HCT116 (cell line): ENCODE measurements at regions not wholly inside any gene's neighbourhood (a gene's known extent, or its start where the extent isn't known, plus 50 kb on each side); places are given as distances from the start of the nearest gene placed in this dataset.

Experiments used
- ATAC-seq: fragments of 200-7000 bp; cut with Tn5 transposase; 2 replicates; pipeline ENCODE4 v1.9.1; 2020; ENCODE audit warnings: mild to moderate bottlenecking, moderate library complexity
- BruUV-seq: library from RNA; stranded (reverse); fragments of 400-500 nt; replicated peaks from 2 replicates; lab custom pipeline; 2021; lab: Mats Ljungman, UMichigan
- CTCF ChIA-PET: fragments of 300-600 bp; sonication (Branson Sonifier 250); formaldehyde crosslinking; loops from one replicate; lab custom pipeline; 2021; ENCODE audit warnings: antibody characterized with exemption; lab: Charles Lee
- POLR2A ChIA-PET: fragments of 300-600, 350-600 bp; sonication (Branson Sonifier 250); formaldehyde crosslinking; loops from one replicate; lab custom pipeline; 2021; ENCODE audit warnings: antibody characterized with exemption; lab: Charles Lee
- RAD21 ChIA-PET, 2 experiments: fragments of 300-600 bp; sonication (Branson Sonifier 250); formaldehyde crosslinking; loops; one replicate each; lab custom pipeline; 2023; ENCODE audit warnings: low total read pairs in 2 of 2; ENCODE audit not compliant: uncharacterized antibody in 2 of 2, unreplicated experiment in 2 of 2, low non-redundant PET in 1 of 2; lab: Charles Lee
- DNase-seq: peaks from one replicate; pipeline ENCODE4 v3.0.0-alpha.2; 2010; ENCODE audit warnings: low read depth, low spot score
- H2AFZ ChIP-seq: fragments of 200-600 bp; shearing (Covaris generic), sonication (generic); 2 replicates; pipeline ENCODE4 v1.6.1; 2017; ENCODE audit warnings: low read depth, mixed run types, mixed read lengths, antibody characterized with exemption, low read length; ENCODE audit not compliant: poor library complexity, severe bottlenecking
- H3K27ac ChIP-seq: 2 replicates; pipeline ENCODE4 v1.5.1; 2012; ENCODE audit warnings: low read depth, low read length
- H3K27me3 ChIP-seq: fragments of 200-600 bp; sonication (generic); 2 replicates; pipeline ENCODE4 v1.6.1; 2016; ENCODE audit warnings: mixed run types, low read length, mixed read lengths; ENCODE audit not compliant: insufficient read depth
- H3K36me3 ChIP-seq, 2 experiments: fragments of 200-500 bp in 1 of 2; fragments of 200-600 bp in 1 of 2; sonication (Bioruptor generic) in 1 of 2; sonication (generic) in 1 of 2; 2 replicates each; pipeline versions ENCODE4 v1.5.1 to v1.6.1; 2014 to 2016; ENCODE audit warnings: low read length in 2 of 2, inconsistent platforms in 1 of 2, mixed read lengths in 1 of 2, mixed run types in 1 of 2; ENCODE audit not compliant: insufficient read depth in 2 of 2, control insufficient read depth in 1 of 2
- H3K4me1 ChIP-seq, 2 experiments: fragments of 200-600 bp in 1 of 2; sonication (generic) in 1 of 2; 2 replicates each; pipeline versions ENCODE4 v1.5.1 to v1.6.1; 2012 to 2017; ENCODE audit warnings: low read length in 2 of 2, inconsistent platforms in 1 of 2, mild to moderate bottlenecking in 1 of 2, mixed read lengths in 1 of 2, mixed run types in 1 of 2, moderate library complexity in 1 of 2; ENCODE audit not compliant: insufficient read depth in 2 of 2, control insufficient read depth in 1 of 2
- H3K4me2 ChIP-seq: fragments of 200-600 bp; sonication (generic); 2 replicates; pipeline ENCODE4 v1.6.1; 2017; ENCODE audit warnings: mixed run types, low read length, mixed read lengths
- H3K4me3 ChIP-seq, 2 experiments: fragments of 200-600 bp in 1 of 2; sonication (generic) in 1 of 2; replicated peaks in 1 of 2; 2 replicates each; pipeline ENCODE4 v1.5.1; 2011 to 2016; ENCODE audit warnings: low read length in 2 of 2, control low read depth in 1 of 2, low read depth in 1 of 2, mild to moderate bottlenecking in 1 of 2, mixed read lengths in 1 of 2, mixed run types in 1 of 2
- H3K79me2 ChIP-seq: fragments of 200-600 bp; sonication (generic); 2 replicates; pipeline ENCODE4 v1.6.1; 2017; ENCODE audit warnings: mild to moderate bottlenecking, mixed run types, low read length, moderate library complexity, mixed read lengths; ENCODE audit not compliant: insufficient read depth
- H3K9ac ChIP-seq: fragments of 200-600 bp; sonication (generic); 2 replicates; pipeline ENCODE4 v1.6.1; 2016; ENCODE audit warnings: low read length, mixed read lengths
- H3K9me2 ChIP-seq: fragments of 200-600 bp; sonication (generic), shearing (Covaris generic); 2 replicates; pipeline ENCODE4 v1.6.1; 2017; ENCODE audit warnings: mixed run types, mild to moderate bottlenecking, moderate library complexity; ENCODE audit not compliant: insufficient read depth
- H3K9me3 ChIP-seq, 2 experiments: fragments of 200-500 bp in 1 of 2; fragments of 200-600 bp in 1 of 2; sonication (Bioruptor generic) in 1 of 2; sonication (generic) in 1 of 2; 2 replicates each; pipeline ENCODE4 v1.6.1; 2014 to 2017; ENCODE audit warnings: low read length in 2 of 2, mixed read lengths in 2 of 2, inconsistent platforms in 1 of 2, low read depth in 1 of 2, mild to moderate bottlenecking in 1 of 2, mixed run types in 1 of 2, moderate library complexity in 1 of 2; ENCODE audit not compliant: control insufficient read depth in 1 of 2, insufficient read depth in 1 of 2
- H4K20me1 ChIP-seq: fragments of 200-600 bp; sonication (generic), shearing (Covaris generic); 2 replicates; pipeline ENCODE4 v1.6.1; 2017; ENCODE audit warnings: mixed run types, mild to moderate bottlenecking, moderate library complexity; ENCODE audit not compliant: insufficient read depth
- CEBPB ChIP-seq: IDR thresholded peaks from 2 replicates; pipeline ENCODE4 v1.6.1; 2012; ENCODE audit warnings: low read depth
- CTCF ChIP-seq, 3 experiments: fragments of 200-600 bp in 1 of 3; sonication (generic) in 1 of 3; IDR thresholded peaks in 2 of 3; conservative IDR thresholded peaks in 1 of 3; 2 replicates each; pipeline ENCODE4 v1.5.1; 2012 to 2017; ENCODE audit warnings: low read depth in 2 of 3, low read length in 2 of 3, antibody characterized with exemption in 1 of 3, borderline replicate concordance in 1 of 3, control low read depth in 1 of 3, mild to moderate bottlenecking in 1 of 3, mixed read lengths in 1 of 3, mixed run types in 1 of 3, moderate library complexity in 1 of 3; ENCODE audit not compliant: insufficient read depth in 1 of 3
- ELF1 ChIP-seq: IDR thresholded peaks from 2 replicates; pipeline ENCODE4 v1.6.1; 2012; ENCODE audit warnings: low read depth, borderline replicate concordance
- EZH2phosphoT487 ChIP-seq: fragments of 200-600 bp; IDR thresholded peaks from 2 replicates; pipeline ENCODE4 v1.6.1; 2018; ENCODE audit warnings: antibody characterized with exemption, borderline replicate concordance
- FOSL1 ChIP-seq: IDR thresholded peaks from 2 replicates; pipeline ENCODE4 v1.6.1; 2012; ENCODE audit warnings: low read depth
- POLR2AphosphoS5 ChIP-seq: IDR thresholded peaks from 2 replicates; pipeline ENCODE4 v1.6.1; 2011; ENCODE audit warnings: mild to moderate bottlenecking, low read depth, low read length, moderate library complexity
- RAD21 ChIP-seq: IDR thresholded peaks from 2 replicates; pipeline ENCODE4 v1.6.1; 2012; ENCODE audit warnings: low read depth, mild to moderate bottlenecking
- SIN3A ChIP-seq: IDR thresholded peaks from 2 replicates; pipeline ENCODE4 v1.6.1; 2012; ENCODE audit warnings: low read depth
- SRF ChIP-seq: IDR thresholded peaks from 2 replicates; pipeline ENCODE4 v1.6.1; 2012; ENCODE audit warnings: low read depth
- TCF7L2 ChIP-seq: IDR thresholded peaks from 2 replicates; pipeline ENCODE4 v1.7.0; 2011; ENCODE audit warnings: borderline replicate concordance, inconsistent platforms; ENCODE audit not compliant: insufficient read depth, insufficient read length; ENCODE audit errors: extremely low read depth
- YY1 ChIP-seq: IDR thresholded peaks from 2 replicates; pipeline ENCODE4 v1.6.1; 2011; ENCODE audit warnings: low read length, low read depth, moderate library complexity, mild to moderate bottlenecking; ENCODE audit not compliant: insufficient replicate concordance; ENCODE audit errors: extremely low read depth
- ZNF274 ChIP-seq: fragments of 200-500 bp; sonication (Bioruptor generic); IDR thresholded peaks from 2 replicates; pipeline ENCODE4 v1.6.1; 2014; ENCODE audit warnings: mild to moderate bottlenecking, low read depth, low read length, inconsistent platforms
- intact Hi-C: fragments of 100-400 bp; cut with micrococcal nuclease; formaldehyde crosslinking; loops from 2 replicates; pipeline ENCODE4 v1.10.0; 2022
- TF ChIP-seq, protein P1 (sequence below): IDR thresholded peaks from 2 replicates; pipeline ENCODE4 v1.6.1; 2011; ENCODE audit warnings: mild to moderate bottlenecking, low read length, moderate library complexity; ENCODE audit not compliant: insufficient replicate concordance; ENCODE audit errors: extremely low read depth
- TF ChIP-seq, protein P2 (sequence below): IDR thresholded peaks from 2 replicates; pipeline ENCODE4 v1.6.1; 2012
- TF ChIP-seq, protein P3 (sequence below): IDR thresholded peaks from 2 replicates; pipeline ENCODE4 v1.6.1; 2012

- TF ChIP-seq TCF7L2 (no peak), CEBPB (no peak), SRF (no peak)
- TF ChIP-seq, protein P1, sequence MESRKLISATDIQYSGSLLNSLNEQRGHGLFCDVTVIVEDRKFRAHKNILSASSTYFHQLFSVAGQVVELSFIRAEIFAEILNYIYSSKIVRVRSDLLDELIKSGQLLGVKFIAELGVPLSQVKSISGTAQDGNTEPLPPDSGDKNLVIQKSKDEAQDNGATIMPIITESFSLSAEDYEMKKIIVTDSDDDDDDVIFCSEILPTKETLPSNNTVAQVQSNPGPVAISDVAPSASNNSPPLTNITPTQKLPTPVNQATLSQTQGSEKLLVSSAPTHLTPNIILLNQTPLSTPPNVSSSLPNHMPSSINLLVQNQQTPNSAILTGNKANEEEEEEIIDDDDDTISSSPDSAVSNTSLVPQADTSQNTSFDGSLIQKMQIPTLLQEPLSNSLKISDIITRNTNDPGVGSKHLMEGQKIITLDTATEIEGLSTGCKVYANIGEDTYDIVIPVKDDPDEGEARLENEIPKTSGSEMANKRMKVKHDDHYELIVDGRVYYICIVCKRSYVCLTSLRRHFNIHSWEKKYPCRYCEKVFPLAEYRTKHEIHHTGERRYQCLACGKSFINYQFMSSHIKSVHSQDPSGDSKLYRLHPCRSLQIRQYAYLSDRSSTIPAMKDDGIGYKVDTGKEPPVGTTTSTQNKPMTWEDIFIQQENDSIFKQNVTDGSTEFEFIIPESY, result no peak
Observed at GRCh38 chr7:63028376-63029206, 970.1 kb upstream of the ZNF722 start (continued).

GRCh38 chr7:63029207-63029522 is 969.5 kb upstream of the ZNF722 start:
- no peak for ATAC-seq
- no peaks in the 10 kb centered on the region for H3K79me2 ChIP-seq
- H3K4me2 ChIP-seq, result no peak overlapping the region
- no peak overlapping the region for H2AFZ ChIP-seq
- RAD21 ChIA-PET, result no interaction called here
- no peak for DNase-seq
- H3K4me1 ChIP-seq, result no peaks in the 10 kb centered on the region
- H3K9me2 ChIP-seq, result no peaks in the 10 kb centered on the region
- peaks cover 16 to 21% of the 10 kb centered on the region in 2 experiments; a peak in 2 of 4 replicates for H3K9me3 ChIP-seq
- no peaks in the 10 kb centered on the region for H4K20me1 ChIP-seq
- POLR2A ChIA-PET, result no interaction called here
- CTCF ChIA-PET, result no interaction called here
- no peak overlapping the region for H3K9ac ChIP-seq
- H3K27me3 ChIP-seq, result no peaks in the 10 kb centered on the region
- intact Hi-C loops, result no loop called here
- BruUV-seq, result no TSS peak
- H3K4me3 ChIP-seq, result no peak overlapping the region
- H3K36me3 ChIP-seq, result no peaks in the 10 kb centered on the region
- H3K27ac ChIP-seq, result no peak overlapping the region
- no peak for TF ChIP-seq CTCF (IDR thresholded peaks at IDR 0.05 in 2 of 3, conservative IDR thresholded peaks at IDR 0.05 in 1 of 3; ENCODE audit: borderline replicate concordance in 1 of 3, insufficient read depth in 1 of 3, low read depth in 2 of 3, low read length in 2 of 3)
- TF ChIP-seq SRF, result no peak
- TF ChIP-seq, protein P1, result no peak
- no peak for TF ChIP-seq ELF1
- TF ChIP-seq EZH2phosphoT487, result no peak
- no peak for TF ChIP-seq RAD21
- no peak for TF ChIP-seq SIN3A
- no peak for TF ChIP-seq ZNF274
- TF ChIP-seq YY1, result no peak
- TF ChIP-seq POLR2AphosphoS5, result no peak
- TF ChIP-seq, protein P2, sequence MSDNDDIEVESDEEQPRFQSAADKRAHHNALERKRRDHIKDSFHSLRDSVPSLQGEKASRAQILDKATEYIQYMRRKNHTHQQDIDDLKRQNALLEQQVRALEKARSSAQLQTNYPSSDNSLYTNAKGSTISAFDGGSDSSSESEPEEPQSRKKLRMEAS, result no peak
- no peak for TF ChIP-seq FOSL1
- TF ChIP-seq, protein P3, sequence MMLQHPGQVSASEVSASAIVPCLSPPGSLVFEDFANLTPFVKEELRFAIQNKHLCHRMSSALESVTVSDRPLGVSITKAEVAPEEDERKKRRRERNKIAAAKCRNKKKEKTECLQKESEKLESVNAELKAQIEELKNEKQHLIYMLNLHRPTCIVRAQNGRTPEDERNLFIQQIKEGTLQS, result no peak
